B cell (primary cell): ENCODE measurements at regions not wholly inside any gene's neighbourhood (a gene's known extent, or its start where the extent isn't known, plus 50 kb on each side); places are given as distances from the start of the nearest gene placed in this dataset.

Source experiments
- ATAC-seq: fragments of 200-7000 bp; cut with Tn5 transposase; one replicate; pipeline ENCODE4 v1.10.0; 2021; ENCODE audit warnings: low read depth, mild to moderate bottlenecking, moderate number of reproducible peaks, moderate library complexity
- CTCF ChIA-PET: fragments of 350-600 bp; sonication (Branson Sonifier 250); formaldehyde crosslinking; loops from one replicate; lab custom pipeline; 2021; ENCODE audit warnings: antibody characterized with exemption, inconsistent platforms; lab: Charles Lee
- POLR2A ChIA-PET: fragments of 350-600 bp; sonication (Branson Sonifier 250); formaldehyde crosslinking; loops from one replicate; lab custom pipeline; 2021; ENCODE audit warnings: antibody characterized with exemption; lab: Charles Lee
- DNase-seq: peaks from one replicate; pipeline ENCODE4 v3.0.0; 2013
- H2AFZ ChIP-seq: 2 replicates; pipeline ENCODE4 v1.6.1; 2012; ENCODE audit warnings: mild to moderate bottlenecking, low read depth, low read length; ENCODE audit not compliant: insufficient read depth, poor library complexity, severe bottlenecking
- H3K27ac ChIP-seq, 2 donors: 1 replicate in 1 of 2; 2 replicates in 1 of 2; pipeline ENCODE4 v1.5.1; 2012 to 2013; ENCODE audit warnings: low read length in 2 of 2, mild to moderate bottlenecking in 2 of 2, moderate library complexity in 1 of 2
- H3K27me3 ChIP-seq, 4 experiments: fragments of 200-600 bp in 1 of 4; sonication (generic) in 1 of 4; replicated peaks in 1 of 4; 1 replicate in 2 of 4; 2 replicates in 2 of 4; pipeline versions ENCODE4 v1.6.1 to v1.7.0; 2013 to 2016; ENCODE audit warnings: low read length in 3 of 4, mild to moderate bottlenecking in 2 of 4, mixed read lengths in 1 of 4, moderate library complexity in 1 of 4; ENCODE audit not compliant: insufficient read depth in 4 of 4, control insufficient read depth in 3 of 4; ENCODE audit errors: control extremely low read depth in 1 of 4
- H3K36me3 ChIP-seq, 2 experiments: replicated peaks in 1 of 2; 1 replicate in 1 of 2; 2 replicates in 1 of 2; pipeline versions ENCODE4 v1.6.1 to v1.7.1; 2013; ENCODE audit warnings: low read length in 1 of 2; ENCODE audit not compliant: insufficient read depth in 2 of 2, control insufficient read depth in 1 of 2; ENCODE audit errors: control extremely low read depth in 1 of 2, extremely low read depth in 1 of 2
- H3K4me1 ChIP-seq, 2 donors: fragments of 200-600 bp in 1 of 2; sonication (generic) in 1 of 2; 1 replicate in 1 of 2; 2 replicates in 1 of 2; pipeline versions ENCODE4 v1.5.1 to v1.6.1; 2013 to 2017; ENCODE audit warnings: low read length in 2 of 2; ENCODE audit not compliant: control insufficient read depth in 2 of 2, insufficient read depth in 2 of 2
- H3K4me2 ChIP-seq: replicated peaks from 2 replicates; pipeline ENCODE3; 2012; ENCODE audit warnings: mild to moderate bottlenecking, low read depth, low read length; ENCODE audit not compliant: poor library complexity, severe bottlenecking
- H3K4me3 ChIP-seq, 5 experiments: fragments of 200-600 bp in 1 of 5; sonication (generic) in 1 of 5; 1 replicate in 3 of 5; 2 replicates in 2 of 5; pipeline versions ENCODE4 v1.5.1 to v1.7.0; 2011 to 2016; ENCODE audit warnings: low read length in 4 of 5, mild to moderate bottlenecking in 4 of 5, low read depth in 2 of 5, control low read depth in 1 of 5, moderate library complexity in 1 of 5; ENCODE audit not compliant: insufficient read depth in 1 of 5; ENCODE audit errors: control extremely low read depth in 1 of 5, extremely low read depth in 1 of 5
- H3K79me2 ChIP-seq: fragments of 200-600 bp; sonication (generic); one replicate; pipeline ENCODE4 v1.6.0; 2016; ENCODE audit warnings: low read length; ENCODE audit not compliant: control insufficient read depth, insufficient read depth
- H3K9ac ChIP-seq: fragments of 200-600 bp; sonication (generic); 2 replicates; pipeline ENCODE4 v1.6.1; 2017; ENCODE audit warnings: mild to moderate bottlenecking, low read length, moderate library complexity
- H3K9me3 ChIP-seq, 3 donors: one replicate each; pipeline versions ENCODE4 v1.6.1 to v1.7.1; 2013; ENCODE audit warnings: low read length in 2 of 3; ENCODE audit not compliant: control insufficient read depth in 2 of 3, insufficient read depth in 1 of 3; ENCODE audit errors: control extremely low read depth in 1 of 3
- H4K20me1 ChIP-seq: 2 replicates; pipeline ENCODE4 v1.6.0; 2012; ENCODE audit warnings: mild to moderate bottlenecking, low read length; ENCODE audit not compliant: insufficient read depth, control insufficient read depth, poor library complexity, severe bottlenecking
- H3K27ac Mint-ChIP-seq: one replicate; pipeline ENCODE4 v1.8.0; 2021; ENCODE audit warnings: mixed read lengths
- H3K27me3 Mint-ChIP-seq: one replicate; pipeline ENCODE4 v1.8.0; 2021; ENCODE audit warnings: mixed read lengths
- H3K4me1 Mint-ChIP-seq: one replicate; pipeline ENCODE4 v1.8.0; 2021; ENCODE audit warnings: mixed read lengths
- H3K4me3 Mint-ChIP-seq: one replicate; pipeline ENCODE4 v1.8.0; 2021; ENCODE audit warnings: mixed read lengths
- H3K9me3 Mint-ChIP-seq: one replicate; pipeline ENCODE4 v1.8.0; 2022; ENCODE audit warnings: mixed read lengths; ENCODE audit not compliant: insufficient read depth
- EZH2 ChIP-seq: IDR thresholded peaks from 2 replicates; pipeline ENCODE4 v1.6.1; 2012; ENCODE audit warnings: borderline replicate concordance, low read depth, mild to moderate bottlenecking, moderate library complexity, low read length; ENCODE audit not compliant: insufficient read depth, poor library complexity, severe bottlenecking
- WGBS: methylation state at CpG from one replicate; pipeline ENCODE4 v1.1.5; 2013; ENCODE audit warnings: missing lambda C conversion rate; ENCODE audit not compliant: insufficient coverage; 5-methylcytosine and 5-hydroxymethylcytosine counted together
- intact Hi-C: fragments of 100-400 bp; cut with micrococcal nuclease; formaldehyde crosslinking; loops from one replicate; pipeline ENCODE4 v1.10.0; 2022
- TF ChIP-seq, protein P1 (sequence below): fragments of 200-600 bp; IDR thresholded peaks from one replicate; pipeline ENCODE4 v1.8.0; 2022; ENCODE audit warnings: antibody characterized with exemption, mild to moderate bottlenecking

DNA sequence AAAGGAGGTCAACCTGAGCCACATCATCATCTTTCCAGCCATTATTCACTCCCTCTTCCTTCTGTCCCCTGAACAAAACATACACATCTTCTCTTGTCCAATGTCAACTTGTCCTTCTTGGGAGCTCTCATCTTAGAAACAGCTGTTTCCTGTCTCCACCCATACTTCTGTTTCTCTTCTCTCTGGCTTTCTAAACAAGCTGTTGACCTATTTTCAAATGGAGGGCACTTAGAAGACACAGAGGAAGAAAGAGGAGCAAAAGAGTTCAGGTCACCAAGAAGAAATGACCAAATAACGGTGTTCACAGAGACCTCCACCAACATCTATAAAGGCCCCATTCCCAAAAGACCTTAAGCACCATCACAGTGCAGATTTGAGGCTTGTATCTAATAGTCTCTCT lies 355.9 kb upstream of the HNRNPA3 start:
- DNase-seq, result no peak
- no peak overlapping the region for H3K27ac ChIP-seq

DNA sequence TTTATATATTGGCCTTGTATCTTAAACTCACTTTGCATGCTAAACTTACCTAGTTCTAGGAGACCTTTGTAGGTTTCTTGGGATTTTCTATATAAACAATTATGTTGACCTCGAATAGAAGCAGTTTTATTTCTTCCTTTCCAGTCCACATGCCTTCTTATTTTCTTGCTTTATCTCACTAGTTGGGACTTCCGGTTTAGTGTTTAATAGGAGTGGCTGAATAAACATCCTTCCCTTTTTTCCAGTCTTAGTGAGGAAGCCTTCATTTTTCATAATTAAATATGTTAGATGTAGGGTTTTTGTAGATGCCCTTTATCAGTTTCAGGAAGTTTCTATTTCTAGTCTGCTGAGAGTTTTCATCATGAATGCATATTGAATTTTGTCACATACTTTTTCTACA lies 347.3 kb upstream of the HNRNPA3 start:
- H3K4me3 Mint-ChIP-seq, result no peak overlapping the region
- whole genome bisulfite sequencing, result no CpG with 5 or more reads among the region's 2 CpGs
- Histone ChIP-seq H3K27me3 (no peaks in the 10 kb centered on the region), H4K20me1 (no peaks in the 10 kb centered on the region), H3K27ac (no peak overlapping the region), H3K4me2 (no peak overlapping the region), H3K9ac (no peak overlapping the region), H3K4me1 (no peaks in the 10 kb centered on the region), H3K79me2 (no peaks in the 10 kb centered on the region), H3K9me3 (no peaks in the 10 kb centered on the region), H3K36me3 (no peaks in the 10 kb centered on the region), H3K4me3 (no peak overlapping the region), H2AFZ (no peak overlapping the region)
- ChIA-PET CTCF (no interaction called here), POLR2A (no interaction called here)
- ATAC-seq (no peak), DNase-seq (no peak)
- H3K9me3 Mint-ChIP-seq, result no peaks in the 10 kb centered on the region
- H3K27me3 Mint-ChIP-seq, result peaks cover 25% of the 10 kb centered on the region
- intact Hi-C loops, result no loop called here
- H3K4me1 Mint-ChIP-seq, result no peaks in the 10 kb centered on the region
- H3K27ac Mint-ChIP-seq, result no peak overlapping the region
- TF ChIP-seq EZH2, result no peak
- TF ChIP-seq, protein P1, sequence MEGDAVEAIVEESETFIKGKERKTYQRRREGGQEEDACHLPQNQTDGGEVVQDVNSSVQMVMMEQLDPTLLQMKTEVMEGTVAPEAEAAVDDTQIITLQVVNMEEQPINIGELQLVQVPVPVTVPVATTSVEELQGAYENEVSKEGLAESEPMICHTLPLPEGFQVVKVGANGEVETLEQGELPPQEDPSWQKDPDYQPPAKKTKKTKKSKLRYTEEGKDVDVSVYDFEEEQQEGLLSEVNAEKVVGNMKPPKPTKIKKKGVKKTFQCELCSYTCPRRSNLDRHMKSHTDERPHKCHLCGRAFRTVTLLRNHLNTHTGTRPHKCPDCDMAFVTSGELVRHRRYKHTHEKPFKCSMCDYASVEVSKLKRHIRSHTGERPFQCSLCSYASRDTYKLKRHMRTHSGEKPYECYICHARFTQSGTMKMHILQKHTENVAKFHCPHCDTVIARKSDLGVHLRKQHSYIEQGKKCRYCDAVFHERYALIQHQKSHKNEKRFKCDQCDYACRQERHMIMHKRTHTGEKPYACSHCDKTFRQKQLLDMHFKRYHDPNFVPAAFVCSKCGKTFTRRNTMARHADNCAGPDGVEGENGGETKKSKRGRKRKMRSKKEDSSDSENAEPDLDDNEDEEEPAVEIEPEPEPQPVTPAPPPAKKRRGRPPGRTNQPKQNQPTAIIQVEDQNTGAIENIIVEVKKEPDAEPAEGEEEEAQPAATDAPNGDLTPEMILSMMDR, result no peak

More for the DNA sequence above, 355.9 kb upstream of the HNRNPA3 start:
- Histone ChIP-seq H3K9me3 (no peaks in the 10 kb centered on the region), H3K27me3 (peaks cover 0 to 3% (median 0%) of the 10 kb centered on the region in 4 experiments), H2AFZ (no peak overlapping the region), H4K20me1 (no peaks in the 10 kb centered on the region), H3K36me3 (no peaks in the 10 kb centered on the region), H3K79me2 (no peaks in the 10 kb centered on the region), H3K4me3 (no peak overlapping the region), H3K9ac (no peak overlapping the region), H3K4me2 (no peak overlapping the region), H3K4me1 (no peaks in the 10 kb centered on the region)
- Mint-ChIP-seq H3K9me3 (no peaks in the 10 kb centered on the region), H3K27ac (no peak overlapping the region), H3K4me1 (no peaks in the 10 kb centered on the region), H3K4me3 (no peak overlapping the region), H3K27me3 (peaks cover 3% of the 10 kb centered on the region)
- CTCF ChIA-PET, result interaction anchor here (0.6 kb wide), 1 partner anchor 277 kb away, joined by 4 read pairs; no protein-coding TSS in a partner anchor
- POLR2A ChIA-PET, result no interaction called here
- WGBS, result no CpG with 5 or more reads among the region's 1 CpG
- no peak for ATAC-seq
- intact Hi-C loops, result no loop called here
- TF ChIP-seq EZH2, result no peak
- TF ChIP-seq, protein P1, result no peak
